ENCODE measurements at regions not wholly inside any gene's neighbourhood (a gene's known extent, or its start where the extent isn't known, plus 50 kb on each side); places are given as distances from the start of the nearest gene placed in this dataset.
A peak's percentile ranks its signal among the peaks of the same experiment; 100 is the strongest.

DNA sequence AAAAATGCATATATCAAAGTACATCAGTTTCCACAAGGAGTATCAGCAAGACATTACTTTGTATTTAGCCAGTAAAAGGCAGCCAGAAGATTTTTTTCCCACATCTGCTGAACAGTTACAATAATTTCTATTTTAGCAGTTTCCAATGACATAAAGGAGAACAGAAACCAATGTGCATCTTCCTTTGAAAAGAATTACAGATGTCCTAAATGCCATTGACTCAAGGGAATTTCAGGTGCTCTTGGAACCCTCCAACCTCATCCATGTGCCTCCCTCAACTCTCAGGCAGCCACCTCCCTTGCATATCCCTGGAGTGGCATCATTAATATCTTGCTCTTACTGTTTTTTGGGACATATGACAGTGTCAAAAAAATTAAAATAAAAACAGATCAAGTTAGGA lies 62.2 kb upstream of the ST8SIA1 start:
- Histone ChIP-seq H3K27ac (ENCODE audit: low read length) (no peak overlapping the region), H3K36me3 (replicated peaks; ENCODE audit: insufficient read depth, low read length) (no peaks in the 10 kb centered on the region), H2AFZ (ENCODE audit: low read length) (no peak overlapping the region), H4K20me1 (ENCODE audit: insufficient read depth, low read length) (no peaks in the 10 kb centered on the region), H3K9me2 (replicated peaks; ENCODE audit: insufficient read depth, low read length) (no peaks in the 10 kb centered on the region), H3K9me3 (replicated peaks; ENCODE audit: insufficient read depth, low read length) (no peaks in the 10 kb centered on the region), H3F3A (ENCODE audit: insufficient read depth, low read length) (no peaks in the 10 kb centered on the region), H3K4me2 (ENCODE audit: low read depth, low read length) (0 out of 2 replicates have a peak overlapping the region, but pooled peaks have one; percentile 9), H3K4me1 (ENCODE audit: low read length) (0 out of 2 replicates have a peak, but pooled peaks cover 6% of the 10 kb centered on the region), H3K9ac (ENCODE audit: low read length) (no peak overlapping the region), H3K27me3 (replicated peaks; ENCODE audit: insufficient read depth, low read length) (no peaks in the 10 kb centered on the region), H3K79me2 (ENCODE audit: low read length) (no peaks in the 10 kb centered on the region), H3K4me3 (ENCODE audit: low read length) (no peak overlapping the region)
- no peak for TF ChIP-seq EZH2phosphoT487 (IDR thresholded peaks at IDR 0.05; ENCODE audit: low read length)
- no peak for DNase-seq

DNA sequence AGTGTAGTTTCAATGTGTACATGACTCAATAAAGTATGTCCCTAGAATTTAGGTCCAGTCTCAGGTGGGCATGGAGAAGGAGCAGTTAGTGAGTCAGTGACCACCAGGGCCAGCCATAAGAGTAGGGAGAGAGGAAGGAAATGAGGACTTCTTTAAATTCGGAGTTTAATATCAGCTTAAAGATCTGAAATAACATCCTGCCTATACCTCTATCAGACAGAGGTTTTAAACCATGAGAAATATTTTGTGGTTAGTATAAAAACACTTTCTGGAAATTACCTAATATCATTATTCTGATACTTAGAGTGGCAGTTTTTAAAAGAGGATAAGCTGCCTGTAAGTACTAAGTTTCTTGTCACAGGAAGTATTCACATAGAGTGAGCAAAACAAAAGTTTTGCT lies 61.7 kb upstream of the ST8SIA1 start:
- Histone ChIP-seq H3K4me2 (ENCODE audit: low read depth, low read length) (0 out of 2 replicates have a peak overlapping the region, but pooled peaks have one; percentile 9), H3K27ac (ENCODE audit: low read length) (no peak overlapping the region), H4K20me1 (ENCODE audit: insufficient read depth, low read length) (no peaks in the 10 kb centered on the region), H3K9me3 (replicated peaks; ENCODE audit: insufficient read depth, low read length) (no peaks in the 10 kb centered on the region), H3F3A (ENCODE audit: insufficient read depth, low read length) (no peaks in the 10 kb centered on the region), H3K4me3 (ENCODE audit: low read length) (no peak overlapping the region), H3K9me2 (replicated peaks; ENCODE audit: insufficient read depth, low read length) (no peaks in the 10 kb centered on the region), H3K9ac (ENCODE audit: low read length) (no peak overlapping the region), H3K36me3 (replicated peaks; ENCODE audit: insufficient read depth, low read length) (no peaks in the 10 kb centered on the region), H3K79me2 (ENCODE audit: low read length) (no peaks in the 10 kb centered on the region), H3K4me1 (ENCODE audit: low read length) (0 out of 2 replicates have a peak, but pooled peaks cover 6% of the 10 kb centered on the region), H2AFZ (ENCODE audit: low read length) (no peak overlapping the region), H3K27me3 (replicated peaks; ENCODE audit: insufficient read depth, low read length) (no peaks in the 10 kb centered on the region)
- DNase-seq, result peak; percentile 15
- TF ChIP-seq, protein P1, sequence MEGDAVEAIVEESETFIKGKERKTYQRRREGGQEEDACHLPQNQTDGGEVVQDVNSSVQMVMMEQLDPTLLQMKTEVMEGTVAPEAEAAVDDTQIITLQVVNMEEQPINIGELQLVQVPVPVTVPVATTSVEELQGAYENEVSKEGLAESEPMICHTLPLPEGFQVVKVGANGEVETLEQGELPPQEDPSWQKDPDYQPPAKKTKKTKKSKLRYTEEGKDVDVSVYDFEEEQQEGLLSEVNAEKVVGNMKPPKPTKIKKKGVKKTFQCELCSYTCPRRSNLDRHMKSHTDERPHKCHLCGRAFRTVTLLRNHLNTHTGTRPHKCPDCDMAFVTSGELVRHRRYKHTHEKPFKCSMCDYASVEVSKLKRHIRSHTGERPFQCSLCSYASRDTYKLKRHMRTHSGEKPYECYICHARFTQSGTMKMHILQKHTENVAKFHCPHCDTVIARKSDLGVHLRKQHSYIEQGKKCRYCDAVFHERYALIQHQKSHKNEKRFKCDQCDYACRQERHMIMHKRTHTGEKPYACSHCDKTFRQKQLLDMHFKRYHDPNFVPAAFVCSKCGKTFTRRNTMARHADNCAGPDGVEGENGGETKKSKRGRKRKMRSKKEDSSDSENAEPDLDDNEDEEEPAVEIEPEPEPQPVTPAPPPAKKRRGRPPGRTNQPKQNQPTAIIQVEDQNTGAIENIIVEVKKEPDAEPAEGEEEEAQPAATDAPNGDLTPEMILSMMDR (IDR thresholded peaks at IDR 0.05; ENCODE audit: low read length), result no peak
- TF ChIP-seq EZH2phosphoT487 (IDR thresholded peaks at IDR 0.05; ENCODE audit: low read length), result no peak
- TF ChIP-seq EZH2 (optimal IDR thresholded peaks at IDR 0.05; ENCODE audit: low read depth, low read length), result no peak

DNA sequence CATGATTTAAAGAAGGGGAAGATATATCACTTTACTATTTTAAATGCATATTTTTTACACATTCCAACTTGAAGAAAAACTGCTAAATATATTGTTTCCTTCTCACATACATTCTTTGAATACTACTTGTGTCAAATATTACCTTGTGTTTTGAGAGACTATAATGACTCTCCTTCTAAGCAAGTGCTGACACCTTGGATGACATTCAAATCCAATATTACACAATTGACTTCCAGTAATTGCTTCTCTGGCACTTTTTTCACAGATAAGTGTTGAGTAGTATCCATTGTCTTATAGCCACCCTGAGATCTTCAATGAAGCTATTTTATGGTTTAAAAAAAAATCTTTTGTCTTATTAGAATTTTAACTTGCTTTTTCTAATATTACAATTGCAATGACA lies 61.2 kb upstream of the ST8SIA1 start:
- H3F3A ChIP-seq (ENCODE audit: insufficient read depth, low read length), result no peaks in the 10 kb centered on the region
- no peaks in the 10 kb centered on the region for H3K9me2 ChIP-seq (replicated peaks; ENCODE audit: insufficient read depth, low read length)
- H3K9ac ChIP-seq (ENCODE audit: low read length), result no peak overlapping the region
- no peak overlapping the region for H3K4me3 ChIP-seq (ENCODE audit: low read length)
- no peak overlapping the region for H3K4me2 ChIP-seq (ENCODE audit: low read depth, low read length)
- H2AFZ ChIP-seq (ENCODE audit: low read length), result no peak overlapping the region
- no peaks in the 10 kb centered on the region for H3K9me3 ChIP-seq (replicated peaks; ENCODE audit: insufficient read depth, low read length)
- no peak for TF ChIP-seq EZH2 (optimal IDR thresholded peaks at IDR 0.05; ENCODE audit: low read depth, low read length)
- no peak for TF ChIP-seq EZH2phosphoT487 (IDR thresholded peaks at IDR 0.05; ENCODE audit: low read length)
- TF ChIP-seq, protein P1 (IDR thresholded peaks at IDR 0.05; ENCODE audit: low read length), result no peak
- no peak for DNase-seq
- H3K27ac ChIP-seq (ENCODE audit: low read length), result no peak overlapping the region
- 0 out of 2 replicates have a peak, but pooled peaks cover 6% of the 10 kb centered on the region for H3K4me1 ChIP-seq (ENCODE audit: low read length)
- no peaks in the 10 kb centered on the region for H3K79me2 ChIP-seq (ENCODE audit: low read length)
- H3K36me3 ChIP-seq (replicated peaks; ENCODE audit: insufficient read depth, low read length), result no peaks in the 10 kb centered on the region
- H3K27me3 ChIP-seq (replicated peaks; ENCODE audit: insufficient read depth, low read length), result no peaks in the 10 kb centered on the region
- H4K20me1 ChIP-seq (ENCODE audit: insufficient read depth, low read length), result no peaks in the 10 kb centered on the region
